GM10266 (cell line): ENCODE measurements at regions not wholly inside any gene's neighbourhood (a gene's known extent, or its start where the extent isn't known, plus 50 kb on each side); places are given as distances from the start of the nearest gene placed in this dataset.

Experiments
- DNase-seq: peaks from one replicate; pipeline ENCODE4 v3.0.0; 2012; ENCODE audit errors: extremely low spot score
- CTCF ChIP-seq: IDR thresholded peaks from 2 replicates; pipeline ENCODE4 v1.5.1; 2012; ENCODE audit warnings: mild to moderate bottlenecking, low read depth; ENCODE audit not compliant: control insufficient read depth, insufficient read depth; ENCODE audit errors: missing control alignments

- no peak for DNase-seq
- TF ChIP-seq CTCF: no peak
Measured at GRCh38 chr3:71919572-71919971, 134.6 kb upstream of the PROK2 start.

GRCh38 chr3:71917545-71917944 is 132.6 kb upstream of the PROK2 start:
- no peak for TF ChIP-seq CTCF

GRCh38 chr3:71916747-71917369 is 131.9 kb upstream of the PROK2 start:
- no peak for DNase-seq
- no peak for TF ChIP-seq CTCF

More at GRCh38 chr3:71917545-71917944, 132.6 kb upstream of the PROK2 start:
- no peak for DNase-seq

- TF ChIP-seq CTCF: no peak
- DNase-seq: no peak
Measured at GRCh38 chr3:71912839-71913495, 128.0 kb upstream of the PROK2 start.

GRCh38 chr3:71910108-71910507 is 125.2 kb upstream of the PROK2 start:
- no peak for DNase-seq
- no peak for TF ChIP-seq CTCF

- DNase-seq: no peak
- no peak for TF ChIP-seq CTCF
Measured at GRCh38 chr3:71907996-71908395, 123.0 kb upstream of the PROK2 start.

GRCh38 chr3:71906976-71907375 is 122.0 kb upstream of the PROK2 start:
- DNase-seq: no peak

More at GRCh38 chr3:71906976-71907375, 122.0 kb upstream of the PROK2 start:
- no peak for TF ChIP-seq CTCF
